Hepatocyte (in vitro differentiated cells): ENCODE measurements at regions not wholly inside any gene's neighbourhood (a gene's known extent, or its start where the extent isn't known, plus 50 kb on each side); places are given as distances from the start of the nearest gene placed in this dataset.

ENCODE experiments used
- DNase-seq: peaks from one replicate; pipeline ENCODE4 v3.0.0-alpha.2; 2016; ENCODE audit warnings: low spot score
- H2AFZ ChIP-seq: fragments of 200-600 bp; sonication (generic); 2 replicates; pipeline ENCODE4 v1.6.0; 2016; ENCODE audit warnings: antibody characterized with exemption, mild to moderate bottlenecking
- H3K27ac ChIP-seq: fragments of 200-600 bp; sonication (generic); 2 replicates; pipeline ENCODE4 v1.5.1; 2016; ENCODE audit warnings: mild to moderate bottlenecking
- H3K27me3 ChIP-seq: fragments of 200-600 bp; sonication (generic); 2 replicates; pipeline ENCODE4 v1.6.1; 2016
- H3K36me3 ChIP-seq: fragments of 200-600 bp; sonication (generic); replicated peaks from 2 replicates; pipeline ENCODE4 v1.5.1; 2016; ENCODE audit warnings: low read depth; ENCODE audit not compliant: insufficient read depth
- H3K4me1 ChIP-seq: fragments of 200-600 bp; sonication (generic); 2 replicates; pipeline ENCODE4 v1.5.1; 2016; ENCODE audit warnings: mild to moderate bottlenecking, moderate library complexity; ENCODE audit not compliant: insufficient read depth
- H3K4me2 ChIP-seq: fragments of 200-600 bp; sonication (generic); 2 replicates; pipeline ENCODE4 v1.6.0; 2016
- H3K4me3 ChIP-seq: fragments of 200-600 bp; sonication (generic); 2 replicates; pipeline ENCODE4 v1.5.1; 2016; ENCODE audit warnings: mild to moderate bottlenecking
- H3K79me2 ChIP-seq: fragments of 200-600 bp; sonication (generic); 2 replicates; pipeline ENCODE4 v1.6.0; 2017; ENCODE audit warnings: mild to moderate bottlenecking
- H3K9me2 ChIP-seq: fragments of 200-600 bp; sonication (generic); replicated peaks from 2 replicates; pipeline ENCODE4 v1.6.0; 2017; ENCODE audit warnings: mild to moderate bottlenecking; ENCODE audit not compliant: insufficient read depth
- H3K9me3 ChIP-seq: fragments of 200-600 bp; sonication (generic); 2 replicates; pipeline ENCODE4 v1.5.1; 2016; ENCODE audit warnings: low read depth, mild to moderate bottlenecking
- H4K20me1 ChIP-seq: fragments of 200-600 bp; sonication (generic); 2 replicates; pipeline ENCODE4 v1.6.0; 2016; ENCODE audit warnings: mild to moderate bottlenecking; ENCODE audit not compliant: insufficient read depth, poor library complexity, severe bottlenecking
- EZH2 ChIP-seq: fragments of 200-600 bp; sonication (generic); IDR thresholded peaks from 2 replicates; pipeline ENCODE4 v1.6.1; 2016; ENCODE audit warnings: antibody characterized with exemption, mild to moderate bottlenecking, borderline replicate concordance
- EZH2phosphoT487 ChIP-seq: fragments of 200-600 bp; sonication (generic); IDR thresholded peaks from one replicate; pipeline ENCODE4 v1.6.1; 2018; ENCODE audit warnings: antibody characterized with exemption, mild to moderate bottlenecking, low read depth, moderate library complexity; ENCODE audit not compliant: unreplicated experiment, severe bottlenecking
- WGBS: methylation state at CpG from one replicate; pipeline ENCODE4 v1.1.6; 2016; ENCODE audit warnings: low lambda C conversion rate; ENCODE audit errors: missing lambda C conversion rate; 5-methylcytosine and 5-hydroxymethylcytosine counted together
- TF ChIP-seq, protein P1 (sequence below): fragments of 200-600 bp; sonication (generic); IDR thresholded peaks from 2 replicates; pipeline ENCODE4 v1.5.1; 2016; ENCODE audit warnings: antibody characterized with exemption, mild to moderate bottlenecking; ENCODE audit not compliant: poor library complexity

DNA sequence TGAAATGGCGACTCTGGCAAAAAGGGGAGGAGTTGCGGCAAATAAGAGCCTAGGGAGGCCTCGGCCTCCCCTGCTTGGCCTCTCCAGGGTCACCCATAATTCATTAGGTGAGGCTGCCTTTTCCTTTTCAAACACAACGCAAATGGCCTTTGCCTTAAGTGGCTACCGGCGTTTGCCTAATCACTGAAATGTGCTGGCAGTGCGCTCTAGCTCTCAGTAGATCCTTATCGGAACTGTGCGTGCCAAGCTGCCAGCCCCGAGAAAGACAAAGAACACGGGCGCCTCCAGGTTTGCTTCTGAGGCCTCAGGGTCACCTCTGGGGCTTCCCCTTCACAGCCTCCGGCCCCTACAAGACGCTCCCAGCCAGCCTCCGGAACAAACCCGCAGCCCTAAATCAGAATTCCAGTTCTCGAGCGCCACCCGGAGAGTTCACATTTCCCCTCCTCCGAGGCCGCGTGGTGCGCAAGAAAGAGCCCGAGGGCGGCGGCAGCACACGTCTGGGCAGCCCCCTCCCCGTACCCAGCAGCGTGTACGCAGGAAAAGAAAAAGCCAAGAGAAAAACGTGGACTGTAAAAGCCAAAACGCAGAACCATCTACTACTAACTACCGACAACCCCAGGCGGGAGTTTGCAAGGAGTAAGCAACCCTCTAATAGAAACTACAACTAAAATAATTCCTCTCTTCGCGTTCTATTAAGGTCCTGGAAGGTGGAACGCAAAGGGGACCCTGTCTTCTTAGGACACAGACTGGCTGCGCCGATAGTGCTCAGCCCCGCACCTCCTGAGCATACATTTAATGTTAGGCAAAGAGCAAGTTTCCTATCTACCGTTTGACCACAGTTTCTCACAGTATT lies 76.5 kb upstream of the BCOR start:
- Histone ChIP-seq H4K20me1 (no peaks in the 10 kb centered on the region), H3K36me3 (no peaks in the 10 kb centered on the region), H3K27me3 (peaks cover 6% of the 10 kb centered on the region), H3K27ac (peak overlapping the region; percentile 99), H3K79me2 (peaks cover 5% of the 10 kb centered on the region), H2AFZ (no peak overlapping the region), H3K9me2 (no peaks in the 10 kb centered on the region), H3K4me3 (peak overlapping the region; percentile 11), H3K9me3 (no peaks in the 10 kb centered on the region), H3K4me2 (peak overlapping the region; percentile 92), H3K4me1 (peaks cover 66% of the 10 kb centered on the region)
- WGBS = 22% methylated on average over 41 of the region's 41 CpGs
- DNase-seq = peak; percentile 76
- no peak for TF ChIP-seq EZH2phosphoT487

DNA sequence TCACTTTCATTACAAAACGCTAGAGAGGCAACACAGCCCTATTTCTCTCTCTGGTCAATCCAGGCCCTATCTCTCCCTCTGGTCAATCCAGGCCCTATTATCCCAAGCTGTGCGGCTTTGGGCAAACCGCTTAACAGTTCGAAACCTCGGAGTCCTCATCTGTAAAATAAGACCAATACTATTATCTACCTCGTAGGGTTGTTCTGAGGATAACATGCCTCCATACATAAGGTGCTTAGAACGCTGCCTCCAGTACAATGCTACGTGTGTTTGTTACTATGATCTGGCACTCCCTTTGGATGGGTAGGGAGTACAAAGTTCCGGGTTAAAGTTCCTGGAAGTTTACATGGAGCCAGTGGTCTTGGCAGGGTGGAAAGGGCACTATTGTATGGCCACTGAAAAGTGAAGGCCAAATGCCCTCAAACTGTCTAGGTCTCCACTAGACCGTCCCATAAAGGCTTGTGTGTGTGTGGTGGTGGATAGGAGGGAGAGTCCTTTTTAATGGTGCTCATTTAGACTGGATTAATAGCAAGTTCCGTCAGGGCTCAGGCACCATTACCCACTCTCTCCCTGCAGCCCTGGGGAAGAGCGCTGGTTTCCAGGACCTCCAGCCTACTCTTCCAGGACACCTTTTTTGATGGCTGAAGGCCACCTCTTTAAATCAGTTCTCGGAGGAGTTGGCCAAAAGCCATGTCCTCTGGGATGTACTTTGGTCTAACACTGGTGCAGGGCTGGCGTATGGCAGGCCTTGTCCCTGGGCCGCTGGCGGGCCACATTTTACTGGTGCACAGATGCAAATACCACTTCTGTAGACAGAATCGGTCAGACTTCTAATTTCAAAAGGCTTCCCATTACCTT lies 75.6 kb upstream of the BCOR start:
- peaks cover 75% of the 10 kb centered on the region for H3K4me1 ChIP-seq
- TF ChIP-seq EZH2 (no peak), EZH2phosphoT487 (no peak)
- TF ChIP-seq, protein P1, sequence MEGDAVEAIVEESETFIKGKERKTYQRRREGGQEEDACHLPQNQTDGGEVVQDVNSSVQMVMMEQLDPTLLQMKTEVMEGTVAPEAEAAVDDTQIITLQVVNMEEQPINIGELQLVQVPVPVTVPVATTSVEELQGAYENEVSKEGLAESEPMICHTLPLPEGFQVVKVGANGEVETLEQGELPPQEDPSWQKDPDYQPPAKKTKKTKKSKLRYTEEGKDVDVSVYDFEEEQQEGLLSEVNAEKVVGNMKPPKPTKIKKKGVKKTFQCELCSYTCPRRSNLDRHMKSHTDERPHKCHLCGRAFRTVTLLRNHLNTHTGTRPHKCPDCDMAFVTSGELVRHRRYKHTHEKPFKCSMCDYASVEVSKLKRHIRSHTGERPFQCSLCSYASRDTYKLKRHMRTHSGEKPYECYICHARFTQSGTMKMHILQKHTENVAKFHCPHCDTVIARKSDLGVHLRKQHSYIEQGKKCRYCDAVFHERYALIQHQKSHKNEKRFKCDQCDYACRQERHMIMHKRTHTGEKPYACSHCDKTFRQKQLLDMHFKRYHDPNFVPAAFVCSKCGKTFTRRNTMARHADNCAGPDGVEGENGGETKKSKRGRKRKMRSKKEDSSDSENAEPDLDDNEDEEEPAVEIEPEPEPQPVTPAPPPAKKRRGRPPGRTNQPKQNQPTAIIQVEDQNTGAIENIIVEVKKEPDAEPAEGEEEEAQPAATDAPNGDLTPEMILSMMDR = no peak
- no peak for DNase-seq
- no peak overlapping the region for H2AFZ ChIP-seq
- peak overlapping the region; percentile 99 for H3K27ac ChIP-seq
- H3K4me2 ChIP-seq = peak overlapping the region; percentile 92
- no peak overlapping the region for H3K4me3 ChIP-seq
- H3K9me3 ChIP-seq = no peaks in the 10 kb centered on the region
- no peaks in the 10 kb centered on the region for H3K9me2 ChIP-seq
- no peaks in the 10 kb centered on the region for H3K36me3 ChIP-seq
- no peaks in the 10 kb centered on the region for H4K20me1 ChIP-seq
- 73% methylated on average over 17 of the region's 17 CpGs for WGBS
- peaks cover 7% of the 10 kb centered on the region for H3K27me3 ChIP-seq
- H3K79me2 ChIP-seq = peaks cover 5% of the 10 kb centered on the region

DNA sequence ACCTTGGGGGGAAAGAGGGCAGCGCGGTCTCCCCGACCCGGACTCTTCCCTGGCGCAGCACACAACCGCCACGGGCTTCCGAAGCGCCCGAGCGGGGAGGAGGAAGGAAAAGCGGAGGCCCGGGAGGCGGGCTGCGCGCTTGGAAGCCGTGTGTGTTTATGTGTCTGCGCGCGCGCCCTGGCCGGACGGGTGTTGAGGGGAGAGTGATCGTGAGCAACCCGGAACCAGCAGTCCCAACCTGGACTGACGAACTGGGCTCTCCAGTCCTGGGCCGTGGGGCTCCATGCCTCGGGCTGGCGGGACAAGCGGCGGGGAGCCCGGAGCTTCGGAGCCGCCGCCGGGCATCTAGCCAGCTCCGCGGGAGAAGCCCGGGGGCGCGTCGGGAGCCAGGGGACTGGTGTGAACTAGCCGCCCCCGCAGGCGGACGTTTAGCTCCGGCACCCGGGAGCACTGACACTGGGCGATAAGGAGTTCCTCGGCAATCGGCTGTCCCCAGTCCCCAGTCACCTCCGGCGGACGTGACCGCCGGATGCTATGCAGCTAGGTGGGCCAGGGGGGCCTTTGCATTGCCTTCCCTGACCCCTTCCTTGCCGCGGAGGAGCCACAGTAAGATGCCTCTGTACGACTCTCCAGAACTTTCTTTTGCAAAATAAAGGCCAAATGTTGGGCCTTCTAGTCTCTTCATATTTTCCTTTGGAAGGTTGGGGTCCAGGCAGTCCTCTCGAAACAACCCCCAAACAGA lies 74.8 kb upstream of the BCOR start:
- Histone ChIP-seq H3K4me2 (peak overlapping the region; percentile 92), H3K27ac (peak overlapping the region; percentile 99), H3K9me2 (no peaks in the 10 kb centered on the region), H3K9me3 (no peaks in the 10 kb centered on the region), H3K4me1 (peaks cover 83% of the 10 kb centered on the region), H3K27me3 (peaks cover 15% of the 10 kb centered on the region), H3K4me3 (peak overlapping the region; percentile 8), H3K79me2 (peaks cover 6% of the 10 kb centered on the region), H3K36me3 (no peaks in the 10 kb centered on the region), H2AFZ (peak overlapping the region; percentile 44), H4K20me1 (no peaks in the 10 kb centered on the region)
- peak; percentile 79 for DNase-seq
- TF ChIP-seq EZH2 (no peak), EZH2phosphoT487 (no peak)
- TF ChIP-seq, protein P1 = no peak
- 19% methylated on average over 45 of the region's 60 CpGs for whole genome bisulfite sequencing
